GM19035 (cell line): ENCODE measurements at regions not wholly inside any gene's neighbourhood (a gene's known extent, or its start where the extent isn't known, plus 50 kb on each side); places are given as distances from the start of the nearest gene placed in this dataset.
"Not testable (repeated sequence)": the region's sequence is repeated elsewhere in the genome, so short reads cannot be mapped to it uniquely, and the experiment has no call there.

ENCODE experiments used
- ATAC-seq: cut with Tn5 transposase; IDR thresholded peaks from one replicate; pipeline ENCODE4 v1.9.1; 2021; ENCODE audit not compliant: unreplicated experiment

GRCh38 chr6:120383681-120384080 is 950.6 kb downstream of the TBC1D32 start:
- ATAC-seq: no peak

GRCh38 chr6:120378582-120379220 is 955.6 kb downstream of the TBC1D32 start:
- ATAC-seq: peak; percentile 85

GRCh38 chr6:120373185-120373584 is 961.1 kb downstream of the TBC1D32 start:
- ATAC-seq: no peak

- no peak for ATAC-seq
Measured at GRCh38 chr6:120363429-120363828, 970.9 kb downstream of the TBC1D32 start.

GRCh38 chr6:120358535-120358934 is 975.7 kb downstream of the TBC1D32 start:
- ATAC-seq: not testable (repeated sequence)

GRCh38 chr6:120357447-120357846 is 976.8 kb downstream of the TBC1D32 start:
- ATAC-seq: no peak

- no peak for ATAC-seq
Measured at GRCh38 chr6:120355822-120356221, 978.5 kb downstream of the TBC1D32 start.

GRCh38 chr6:120354452-120355098 is 979.7 kb downstream of the TBC1D32 start:
- no peak for ATAC-seq

- no peak for ATAC-seq
Measured at GRCh38 chr6:120352491-120352890, 981.8 kb downstream of the TBC1D32 start.

- ATAC-seq: no peak
Measured at GRCh38 chr6:120348926-120349325, 985.4 kb downstream of the TBC1D32 start.

- no peak for ATAC-seq
Measured at GRCh38 chr6:120328521-120328920, 979.0 kb upstream of the MAN1A1 start.

- no peak for ATAC-seq
Measured at GRCh38 chr6:120320481-120321162, 971.1 kb upstream of the MAN1A1 start.

GRCh38 chr6:120304223-120304622 is 954.7 kb upstream of the MAN1A1 start:
- no peak for ATAC-seq

GRCh38 chr6:120303527-120303926 is 954.0 kb upstream of the MAN1A1 start:
- no peak for ATAC-seq

GRCh38 chr6:120302041-120302440 is 952.5 kb upstream of the MAN1A1 start:
- ATAC-seq: no peak

GRCh38 chr6:120290964-120291363 is 941.4 kb upstream of the MAN1A1 start:
- no peak for ATAC-seq

- no peak for ATAC-seq
Measured at GRCh38 chr6:120282005-120282404, 932.4 kb upstream of the MAN1A1 start.

GRCh38 chr6:120279466-120280167 is 930.1 kb upstream of the MAN1A1 start:
- ATAC-seq: no peak

- ATAC-seq: no peak
Measured at GRCh38 chr6:120278689-120279396, 929.3 kb upstream of the MAN1A1 start.

GRCh38 chr6:120274547-120274946 is 925.0 kb upstream of the MAN1A1 start:
- no peak for ATAC-seq

GRCh38 chr6:120273411-120273810 is 923.9 kb upstream of the MAN1A1 start:
- no peak for ATAC-seq
